ENCODE measurements at regions not wholly inside any gene's neighbourhood (a gene's known extent, or its start where the extent isn't known, plus 50 kb on each side); places are given as distances from the start of the nearest gene placed in this dataset.

DNA sequence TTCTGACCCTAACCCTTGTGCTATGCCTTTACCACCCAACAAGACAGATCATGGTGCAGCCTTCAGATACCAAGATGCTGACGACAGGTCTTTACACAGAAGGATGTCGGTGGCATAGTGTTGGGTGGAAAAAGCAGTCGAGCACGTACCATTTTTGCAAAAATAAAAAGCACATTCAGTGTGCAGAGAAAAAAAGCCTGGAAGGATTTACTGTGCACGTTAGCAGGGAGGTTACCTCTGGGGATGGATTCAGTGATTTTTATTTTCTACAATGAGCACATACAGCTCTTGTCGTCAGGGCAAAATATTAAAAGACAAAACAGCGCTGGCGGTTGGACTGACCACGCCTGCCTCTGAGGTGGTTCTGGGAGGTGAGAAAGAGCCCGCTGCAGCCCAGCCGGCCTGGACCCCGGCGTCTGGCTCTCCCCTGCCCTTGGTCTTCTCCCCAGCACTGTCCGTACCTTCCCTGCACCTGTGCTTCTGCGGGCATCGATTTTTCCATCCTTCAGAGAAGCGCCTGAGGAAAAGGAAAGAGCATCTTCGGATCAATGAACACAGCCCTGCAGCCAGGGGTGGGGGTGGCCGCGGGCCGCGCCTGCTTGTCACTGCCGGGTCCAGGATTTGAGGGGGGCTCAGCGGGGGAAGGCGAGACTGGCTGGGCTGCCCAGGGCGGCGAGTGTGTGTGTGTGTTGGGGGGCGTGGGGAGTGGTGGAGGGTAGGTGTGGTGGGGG, 200.0 kb upstream of the IER5L start:
- 62 to 71% methylated on average over 22 to 28 of the region's 28 CpGs for WGBS, 2 donors
- no peak for DNase-seq
- Histone ChIP-seq H3K4me1 (peaks cover 17% of the 10 kb centered on the region), H3K27me3 (no peaks in the 10 kb centered on the region), H3K36me3 (replicated peaks in 1 of 2; ENCODE audit: insufficient read depth in 1 of 2, low read depth in 2 of 2) (no peaks in the 10 kb centered on the region), H3K4me3 (no peak overlapping the region), H3K27ac (no peak overlapping the region), H3K9me3 (no peaks in the 10 kb centered on the region)
- intact Hi-C loops (cut with DNase I), result no loop called here
- no peak for TF ChIP-seq POLR2A (IDR thresholded peaks at IDR 0.05)
- TF ChIP-seq CTCF (IDR thresholded peaks at IDR 0.05), result no peak
- ATAC-seq, result no peak

GRCh38 chr9:129377181-129377580, 199.1 kb upstream of the IER5L start:
- ATAC-seq (no peak), DNase-seq (no peak)
- Histone ChIP-seq H3K27ac (no peak overlapping the region), H3K4me3 (no peak overlapping the region), H3K36me3 (replicated peaks in 1 of 2; ENCODE audit: insufficient read depth in 1 of 2, low read depth in 2 of 2) (no peaks in the 10 kb centered on the region), H3K9me3 (no peaks in the 10 kb centered on the region), H3K4me1 (peaks cover 8% of the 10 kb centered on the region), H3K27me3 (no peaks in the 10 kb centered on the region)
- TF ChIP-seq POLR2A (IDR thresholded peaks at IDR 0.05), result no peak
- TF ChIP-seq CTCF (IDR thresholded peaks at IDR 0.05), result no peak
- intact Hi-C loops (cut with DNase I), result no loop called here
- WGBS, 2 donors, result 78 to 79% methylated on average over 5 of the region's 5 CpGs

DNA sequence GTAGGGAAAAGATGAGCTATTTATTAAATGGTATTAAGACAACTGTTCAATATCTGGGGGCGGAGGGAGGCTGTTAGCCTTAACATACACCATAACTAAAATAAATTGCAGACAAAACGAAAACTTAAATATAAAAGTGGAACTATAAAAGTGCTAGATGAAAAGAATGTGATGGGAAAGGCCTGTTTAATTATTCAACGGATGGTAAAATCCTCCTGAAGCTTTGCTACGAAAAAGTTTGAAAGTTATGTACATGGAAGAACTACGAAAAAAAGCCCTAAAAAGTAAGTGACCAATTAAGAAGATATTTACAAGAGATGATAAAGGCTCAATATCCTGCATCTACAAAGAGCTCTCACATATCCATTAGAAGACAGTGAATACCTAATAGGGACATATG, 197.8 kb upstream of the IER5L start:
- no peak overlapping the region for H3K27ac ChIP-seq
- intact Hi-C loops (cut with DNase I), result no loop called here
- no peak for ATAC-seq
- H3K4me3 ChIP-seq, result no peak overlapping the region
- TF ChIP-seq CTCF (IDR thresholded peaks at IDR 0.05), result no peak
- no peak for TF ChIP-seq POLR2A (IDR thresholded peaks at IDR 0.05)
- no peaks in the 10 kb centered on the region for H3K4me1 ChIP-seq
- no peaks in the 10 kb centered on the region for H3K27me3 ChIP-seq
- no peaks in the 10 kb centered on the region for H3K36me3 ChIP-seq (replicated peaks in 1 of 2; ENCODE audit: insufficient read depth in 1 of 2, low read depth in 2 of 2)
- 82 to 83% methylated on average over 5 of the region's 5 CpGs for WGBS, 2 donors
- H3K9me3 ChIP-seq, result no peaks in the 10 kb centered on the region
- DNase-seq, result no peak

- no peaks in the 10 kb centered on the region for H3K4me1 ChIP-seq
- intact Hi-C loops (cut with DNase I), result no loop called here
- no peak for ATAC-seq
- no peak for DNase-seq
- no peaks in the 10 kb centered on the region for H3K27me3 ChIP-seq
- 94 to 97% methylated on average over 2 of the region's 2 CpGs for WGBS, 2 donors
- no peak for TF ChIP-seq CTCF (IDR thresholded peaks at IDR 0.05)
- TF ChIP-seq POLR2A (IDR thresholded peaks at IDR 0.05), result no peak
- no peaks in the 10 kb centered on the region for H3K36me3 ChIP-seq (replicated peaks in 1 of 2; ENCODE audit: insufficient read depth in 1 of 2, low read depth in 2 of 2)
- H3K4me3 ChIP-seq, result no peak overlapping the region
- H3K27ac ChIP-seq, result no peak overlapping the region
- no peaks in the 10 kb centered on the region for H3K9me3 ChIP-seq
These were observed 196.6 kb upstream of the IER5L start for GRCh38 chr9:129374651-129375050.

GRCh38 chr9:129374231-129374630, 196.2 kb upstream of the IER5L start:
- Histone ChIP-seq H3K4me3 (no peak overlapping the region), H3K9me3 (no peaks in the 10 kb centered on the region), H3K36me3 (replicated peaks in 1 of 2; ENCODE audit: insufficient read depth in 1 of 2, low read depth in 2 of 2) (no peaks in the 10 kb centered on the region), H3K4me1 (no peaks in the 10 kb centered on the region), H3K27me3 (no peaks in the 10 kb centered on the region), H3K27ac (no peak overlapping the region)
- 91 to 93% methylated on average over 3 of the region's 3 CpGs for WGBS, 2 donors
- TF ChIP-seq POLR2A (IDR thresholded peaks at IDR 0.05) (no peak), CTCF (IDR thresholded peaks at IDR 0.05) (no peak)
- intact Hi-C loops (cut with DNase I), result no loop called here
- ATAC-seq (no peak), DNase-seq (no peak)

All from body of pancreas (tissue), 4 donors.